Endothelial cell of umbilical vein (primary cell): ENCODE measurements at regions not wholly inside any gene's neighbourhood (a gene's known extent, or its start where the extent isn't known, plus 50 kb on each side); places are given as distances from the start of the nearest gene placed in this dataset.

ENCODE experiments used
- BruUV-seq: library from RNA; stranded (reverse); fragments of 400-500 nt; replicated peaks from 2 replicates; lab custom pipeline; 2021; lab: Mats Ljungman, UMichigan
- CTCF ChIA-PET: fragments of 300-600, 350-600 bp; sonication (Branson Sonifier 250); formaldehyde crosslinking; loops from one replicate; lab custom pipeline; 2021; ENCODE audit warnings: antibody characterized with exemption, inconsistent platforms; lab: Charles Lee
- POLR2A ChIA-PET: fragments of 300-600, 350-600 bp; sonication (Branson Sonifier 250); formaldehyde crosslinking; loops from one replicate; lab custom pipeline; 2021; ENCODE audit warnings: antibody characterized with exemption, inconsistent platforms; lab: Charles Lee
- DNase-seq: peaks from one replicate; pipeline ENCODE4 v3.0.0-alpha.2; 2011; ENCODE audit warnings: low read depth, low spot score
- FAIRE-seq: peaks from 2 replicates; lab custom pipeline; 2011; peaks lifted over from hg19 to GRCh38; lab: Jason Lieb, UNC
- H2AFZ ChIP-seq: 2 replicates; pipeline ENCODE4 v1.6.0; 2012; ENCODE audit warnings: low read depth, low read length, control low read depth, inconsistent platforms
- H3K27ac ChIP-seq: 2 replicates; pipeline ENCODE4 v1.5.1; 2011; ENCODE audit warnings: low read depth, mild to moderate bottlenecking, control low read depth, low read length, moderate library complexity; ENCODE audit not compliant: insufficient read depth
- H3K27me3 ChIP-seq, 2 experiments: 2 replicates each; pipeline versions ENCODE4 v1.6.0 to v1.6.1; 2011; ENCODE audit warnings: low read length in 2 of 2, mixed read lengths in 1 of 2; ENCODE audit not compliant: control insufficient read depth in 2 of 2, insufficient read depth in 2 of 2
- H3K36me3 ChIP-seq, 2 experiments: 2 replicates in 1 of 2; 3 replicates in 1 of 2; pipeline ENCODE4 v1.5.1; 2011; ENCODE audit warnings: low read length in 2 of 2, mild to moderate bottlenecking in 1 of 2, moderate library complexity in 1 of 2; ENCODE audit not compliant: control insufficient read depth in 2 of 2, insufficient read depth in 2 of 2; ENCODE audit errors: extremely low read depth in 1 of 2
- H3K4me1 ChIP-seq: 3 replicates; pipeline ENCODE4 v1.5.1; 2011; ENCODE audit warnings: mild to moderate bottlenecking, low read length; ENCODE audit not compliant: control insufficient read depth, insufficient read depth; ENCODE audit errors: extremely low read depth
- H3K4me2 ChIP-seq: 2 replicates; pipeline ENCODE4 v1.6.1; 2011; ENCODE audit warnings: low read length, control low read depth, mixed read lengths; ENCODE audit not compliant: insufficient read depth
- H3K4me3 ChIP-seq, 3 experiments: fragments of 200-600 bp in 1 of 3; sonication (generic), shearing (Covaris generic) in 1 of 3; replicated peaks in 1 of 3; 2 replicates each; pipeline ENCODE4 v1.5.1; 2011 to 2016; ENCODE audit warnings: control low read depth in 3 of 3, low read length in 3 of 3, mild to moderate bottlenecking in 2 of 3, inconsistent platforms in 1 of 3, low read depth in 1 of 3, moderate library complexity in 1 of 3; ENCODE audit not compliant: insufficient read depth in 1 of 3
- H3K79me2 ChIP-seq: 2 replicates; pipeline ENCODE4 v1.6.0; 2012; ENCODE audit warnings: low read length, inconsistent platforms; ENCODE audit not compliant: control insufficient read depth, insufficient read depth
- H3K9ac ChIP-seq: replicated peaks from 2 replicates; pipeline ENCODE3; 2011; ENCODE audit warnings: low read length, control low read depth; ENCODE audit not compliant: insufficient read depth; ENCODE audit errors: extremely low read depth
- H3K9me1 ChIP-seq: replicated peaks from 3 replicates; pipeline ENCODE4 v1.6.0; 2011; ENCODE audit warnings: mild to moderate bottlenecking, low read length; ENCODE audit not compliant: control insufficient read depth, insufficient read depth; ENCODE audit errors: extremely low read depth
- H3K9me3 ChIP-seq: replicated peaks from 2 replicates; pipeline ENCODE4 v1.5.1; 2012; ENCODE audit warnings: low read length, inconsistent platforms; ENCODE audit not compliant: control insufficient read depth, insufficient read depth
- H4K20me1 ChIP-seq: replicated peaks from 2 replicates; pipeline ENCODE3; 2011; ENCODE audit warnings: mild to moderate bottlenecking, low read length; ENCODE audit not compliant: control insufficient read depth, insufficient read depth; ENCODE audit errors: extremely low read depth
- EZH2 ChIP-seq: IDR thresholded peaks from 2 replicates; pipeline ENCODE4 v1.6.1; 2012; ENCODE audit warnings: borderline replicate concordance, low read depth, mild to moderate bottlenecking, moderate library complexity, low read length, inconsistent platforms; ENCODE audit not compliant: severe bottlenecking
- FOS ChIP-seq: IDR thresholded peaks from 2 replicates; pipeline ENCODE4 v1.6.1; 2011; ENCODE audit warnings: mild to moderate bottlenecking, low read length, moderate library complexity, borderline replicate concordance; ENCODE audit not compliant: insufficient read depth
- GATA2 ChIP-seq: IDR thresholded peaks from 2 replicates; pipeline ENCODE4 v1.7.0; 2011; ENCODE audit warnings: low read depth, mild to moderate bottlenecking, moderate library complexity, mixed read lengths, low read length; ENCODE audit not compliant: insufficient read length, insufficient read depth
- JUN ChIP-seq: IDR thresholded peaks from 2 replicates; pipeline ENCODE4 v1.6.1; 2011; ENCODE audit warnings: borderline replicate concordance, low read depth; ENCODE audit not compliant: insufficient read length, insufficient read depth
- MYC ChIP-seq: IDR thresholded peaks from one replicate; pipeline ENCODE4 v1.6.1; 2011; ENCODE audit warnings: mild to moderate bottlenecking, low read depth, low read length
- POLR2A ChIP-seq: IDR thresholded peaks from 2 replicates; pipeline ENCODE4 v1.6.1; 2012; ENCODE audit warnings: low read depth, mild to moderate bottlenecking, control low read depth, low read length
- POLR2AphosphoS5 ChIP-seq: IDR thresholded peaks from 2 replicates; pipeline ENCODE4 v1.6.1; 2012; ENCODE audit warnings: low read depth, mild to moderate bottlenecking, control low read depth, low read length, moderate library complexity; ENCODE audit not compliant: insufficient read depth
- dilution Hi-C: fragments of 300-500 bp; cut with MboI; formaldehyde crosslinking; loops from one replicate; pipeline ENCODE4 v1.15.0; 2019; ENCODE audit warnings: low sequenced_read_pairs; ENCODE audit not compliant: extremely low pct_ligation_motif_present
- intact Hi-C: fragments of 100-400 bp; cut with micrococcal nuclease; formaldehyde crosslinking; loops from one replicate; pipeline ENCODE4 v1.10.0; 2022
- TF ChIP-seq, protein P1 (sequence below), 2 donors: IDR thresholded peaks; 1 replicate in 1 of 2; 2 replicates in 1 of 2; pipeline ENCODE4 v1.5.1; 2011; ENCODE audit warnings: low read length in 2 of 2, mild to moderate bottlenecking in 2 of 2, moderate library complexity in 2 of 2, control low read depth in 1 of 2, inconsistent platforms in 1 of 2, low read depth in 1 of 2; ENCODE audit not compliant: insufficient read depth in 1 of 2; ENCODE audit errors: extremely low read depth in 1 of 2
- TF ChIP-seq, protein P2 (sequence below): IDR thresholded peaks from 2 replicates; pipeline ENCODE4 v1.6.1; 2011; ENCODE audit not compliant: insufficient read depth, insufficient read length

DNA sequence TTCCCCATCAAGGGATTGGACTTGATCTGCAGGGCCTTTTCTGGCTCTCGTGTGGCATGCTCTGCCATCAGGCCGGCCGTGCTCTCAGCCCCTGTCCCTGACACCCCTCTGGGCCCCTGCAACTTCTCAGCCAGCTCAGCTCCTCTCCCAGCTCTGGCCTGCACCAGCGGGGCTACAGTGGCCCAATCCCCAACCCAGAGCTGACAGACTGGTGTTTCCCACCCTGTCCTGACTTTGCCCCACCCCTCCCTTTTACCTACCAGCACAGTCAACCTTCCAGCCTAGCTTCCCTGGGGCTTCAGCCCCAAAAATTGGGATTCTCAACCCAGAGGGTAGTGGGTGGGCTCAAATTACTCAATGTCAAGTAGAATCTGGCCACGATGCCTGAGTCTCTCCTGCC lies 149.3 kb downstream of the SYF2 start:
- FAIRE-seq (no peak), DNase-seq (no peak)
- Histone ChIP-seq H3K9me1 (no peaks in the 10 kb centered on the region), H3K79me2 (no peaks in the 10 kb centered on the region), H3K27ac (no peak overlapping the region), H2AFZ (no peak overlapping the region), H3K27me3 (no peaks in the 10 kb centered on the region), H3K4me2 (no peak overlapping the region), H3K4me3 (no peak overlapping the region), H4K20me1 (no peaks in the 10 kb centered on the region), H3K9me3 (no peaks in the 10 kb centered on the region), H3K36me3 (no peaks in the 10 kb centered on the region), H3K4me1 (no peaks in the 10 kb centered on the region), H3K9ac (no peak overlapping the region)
- dilution Hi-C loops (no loop called here), intact Hi-C loops (no loop called here)
- CTCF ChIA-PET: no interaction called here
- POLR2A ChIA-PET: no interaction called here
- TF ChIP-seq POLR2A: no peak
- no peak for TF ChIP-seq GATA2
- TF ChIP-seq EZH2: no peak
- TF ChIP-seq, protein P1, sequence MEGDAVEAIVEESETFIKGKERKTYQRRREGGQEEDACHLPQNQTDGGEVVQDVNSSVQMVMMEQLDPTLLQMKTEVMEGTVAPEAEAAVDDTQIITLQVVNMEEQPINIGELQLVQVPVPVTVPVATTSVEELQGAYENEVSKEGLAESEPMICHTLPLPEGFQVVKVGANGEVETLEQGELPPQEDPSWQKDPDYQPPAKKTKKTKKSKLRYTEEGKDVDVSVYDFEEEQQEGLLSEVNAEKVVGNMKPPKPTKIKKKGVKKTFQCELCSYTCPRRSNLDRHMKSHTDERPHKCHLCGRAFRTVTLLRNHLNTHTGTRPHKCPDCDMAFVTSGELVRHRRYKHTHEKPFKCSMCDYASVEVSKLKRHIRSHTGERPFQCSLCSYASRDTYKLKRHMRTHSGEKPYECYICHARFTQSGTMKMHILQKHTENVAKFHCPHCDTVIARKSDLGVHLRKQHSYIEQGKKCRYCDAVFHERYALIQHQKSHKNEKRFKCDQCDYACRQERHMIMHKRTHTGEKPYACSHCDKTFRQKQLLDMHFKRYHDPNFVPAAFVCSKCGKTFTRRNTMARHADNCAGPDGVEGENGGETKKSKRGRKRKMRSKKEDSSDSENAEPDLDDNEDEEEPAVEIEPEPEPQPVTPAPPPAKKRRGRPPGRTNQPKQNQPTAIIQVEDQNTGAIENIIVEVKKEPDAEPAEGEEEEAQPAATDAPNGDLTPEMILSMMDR (IDR thresholded peaks at IDR 0.05; ENCODE audit: extremely low read depth in 1 of 2, insufficient read depth in 1 of 2, low read depth in 1 of 2, low read length in 2 of 2): no peak
- TF ChIP-seq, protein P2, sequence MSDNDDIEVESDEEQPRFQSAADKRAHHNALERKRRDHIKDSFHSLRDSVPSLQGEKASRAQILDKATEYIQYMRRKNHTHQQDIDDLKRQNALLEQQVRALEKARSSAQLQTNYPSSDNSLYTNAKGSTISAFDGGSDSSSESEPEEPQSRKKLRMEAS: no peak
- TF ChIP-seq MYC: no peak
- no peak for TF ChIP-seq POLR2AphosphoS5
- no peak for TF ChIP-seq FOS
- no peak for TF ChIP-seq JUN
- no TSS peak for BruUV-seq
